Muscle of leg (tissue), 3 donors: ENCODE measurements at regions not wholly inside any gene's neighbourhood (a gene's known extent, or its start where the extent isn't known, plus 50 kb on each side); places are given as distances from the start of the nearest gene placed in this dataset.

ENCODE experiments used
- DNase-seq: peaks from one replicate; pipeline ENCODE4 v3.0.0; 2013
- H3K27ac ChIP-seq: one replicate; pipeline ENCODE4 v1.5.1; 2013; ENCODE audit warnings: mild to moderate bottlenecking, low read length, control low read depth
- H3K27me3 ChIP-seq: one replicate; pipeline ENCODE4 v1.6.1; 2013; ENCODE audit warnings: low read length; ENCODE audit not compliant: control insufficient read depth, insufficient read depth
- H3K36me3 ChIP-seq: one replicate; pipeline ENCODE4 v1.6.1; 2013; ENCODE audit warnings: low read length; ENCODE audit not compliant: control insufficient read depth, insufficient read depth
- H3K4me1 ChIP-seq: one replicate; pipeline ENCODE4 v1.6.1; 2013; ENCODE audit warnings: low read length; ENCODE audit not compliant: control insufficient read depth, insufficient read depth
- H3K4me3 ChIP-seq: one replicate; pipeline ENCODE4 v1.5.1; 2013; ENCODE audit warnings: low read length, control low read depth
- H3K9me3 ChIP-seq: replicated peaks from 2 replicates; pipeline ENCODE4 v1.6.1; 2013; ENCODE audit warnings: low read depth, low read length; ENCODE audit not compliant: control insufficient read depth
- WGBS: methylation state at CpG from one replicate; pipeline ENCODE4 v1.1.5; 2013; ENCODE audit warnings: missing lambda C conversion rate; ENCODE audit not compliant: insufficient coverage; 5-methylcytosine and 5-hydroxymethylcytosine counted together

DNA sequence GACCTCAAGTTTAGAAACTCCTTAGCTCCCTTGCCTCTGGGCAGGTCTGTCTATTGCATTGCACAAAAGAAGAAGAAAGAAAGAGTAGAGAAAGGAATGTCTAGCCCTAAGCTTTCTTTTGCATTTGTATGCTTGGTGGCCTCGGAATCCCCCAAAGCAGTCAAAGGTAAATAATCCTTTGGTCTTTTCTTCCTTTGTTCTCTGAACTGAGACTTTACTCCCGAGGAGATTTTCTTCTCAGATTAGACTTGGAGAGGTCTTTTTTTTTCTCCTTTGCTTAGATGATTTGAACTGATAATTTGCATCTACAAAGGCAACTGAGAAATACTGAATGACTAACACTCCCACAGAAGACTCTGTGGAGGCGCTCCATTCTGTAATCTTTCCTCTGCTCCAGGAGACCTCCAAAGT lies 93.2 kb downstream of the AKR1D1 start:
- DNase-seq, result no peak
- peaks cover 6% of the 10 kb centered on the region for H3K9me3 ChIP-seq
- no peaks in the 10 kb centered on the region for H3K36me3 ChIP-seq
- 80% methylated on average over 1 of the region's 3 CpGs for WGBS
- H3K4me3 ChIP-seq, result no peak overlapping the region
- H3K27ac ChIP-seq, result no peak overlapping the region
- H3K27me3 ChIP-seq, result no peaks in the 10 kb centered on the region
- no peaks in the 10 kb centered on the region for H3K4me1 ChIP-seq

DNA sequence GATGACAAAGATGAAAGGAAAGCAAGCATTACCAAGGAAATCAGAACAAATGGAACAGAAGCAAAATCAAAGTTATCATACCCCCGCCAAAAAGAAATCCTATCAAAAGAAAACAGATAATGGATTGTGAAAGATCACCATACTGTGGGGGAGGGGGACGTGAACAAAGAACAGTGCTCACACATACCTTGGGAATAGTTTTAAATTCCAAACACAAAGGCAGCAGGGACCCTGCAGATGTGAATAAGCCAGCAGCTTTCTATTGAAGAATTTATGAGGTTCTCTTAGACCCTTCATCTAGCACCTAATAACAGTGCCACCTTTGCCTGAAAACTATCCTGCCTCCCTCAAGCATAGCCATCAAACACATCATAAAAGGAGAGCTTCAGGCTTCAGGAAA lies 94.0 kb downstream of the AKR1D1 start:
- no peak for DNase-seq
- Histone ChIP-seq H3K4me1 (no peaks in the 10 kb centered on the region), H3K4me3 (no peak overlapping the region), H3K27ac (no peak overlapping the region), H3K9me3 (no peaks in the 10 kb centered on the region), H3K27me3 (no peaks in the 10 kb centered on the region), H3K36me3 (no peaks in the 10 kb centered on the region)
- WGBS, result no CpG with 5 or more reads among the region's 2 CpGs

DNA sequence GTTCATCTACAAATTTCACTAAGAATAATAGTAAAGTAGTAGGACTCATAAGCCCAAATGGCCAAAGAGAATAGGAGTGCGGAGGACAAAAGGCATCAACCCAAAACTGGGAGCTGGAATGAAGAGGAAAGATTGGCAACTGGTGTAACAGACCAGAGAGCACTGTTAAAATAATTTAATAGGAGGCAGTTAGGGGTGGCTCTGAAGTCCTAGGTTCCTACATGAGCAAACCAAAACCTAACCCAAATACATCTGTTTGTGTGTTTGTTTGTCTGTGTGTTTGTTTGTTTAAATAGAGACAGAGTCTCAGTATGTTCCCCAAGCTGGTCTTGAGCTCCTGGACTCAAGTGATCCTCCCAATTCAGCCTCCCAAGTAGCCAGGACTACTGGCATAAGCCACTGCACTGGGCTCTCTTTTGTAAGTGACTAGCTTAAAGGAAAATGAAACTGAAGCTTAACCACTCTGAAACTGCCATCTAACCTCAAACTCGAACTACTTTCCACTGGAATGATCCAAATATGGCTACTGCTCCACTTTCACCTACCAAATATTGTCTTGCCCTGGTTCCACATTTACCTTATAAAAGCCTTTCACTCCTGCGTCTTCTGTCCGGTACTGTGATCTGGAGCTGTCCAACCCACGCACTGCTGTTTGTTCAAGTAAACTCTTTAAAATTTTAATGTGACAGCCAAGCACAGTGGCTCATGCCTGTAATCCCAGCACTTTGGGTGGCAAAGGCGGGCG lies 94.9 kb downstream of the AKR1D1 start:
- Histone ChIP-seq H3K27me3 (no peaks in the 10 kb centered on the region), H3K4me1 (no peaks in the 10 kb centered on the region), H3K27ac (no peak overlapping the region), H3K4me3 (no peak overlapping the region), H3K9me3 (no peaks in the 10 kb centered on the region), H3K36me3 (no peaks in the 10 kb centered on the region)
- WGBS, result 60% methylated on average over 6 of the region's 7 CpGs
- DNase-seq, result no peak

DNA sequence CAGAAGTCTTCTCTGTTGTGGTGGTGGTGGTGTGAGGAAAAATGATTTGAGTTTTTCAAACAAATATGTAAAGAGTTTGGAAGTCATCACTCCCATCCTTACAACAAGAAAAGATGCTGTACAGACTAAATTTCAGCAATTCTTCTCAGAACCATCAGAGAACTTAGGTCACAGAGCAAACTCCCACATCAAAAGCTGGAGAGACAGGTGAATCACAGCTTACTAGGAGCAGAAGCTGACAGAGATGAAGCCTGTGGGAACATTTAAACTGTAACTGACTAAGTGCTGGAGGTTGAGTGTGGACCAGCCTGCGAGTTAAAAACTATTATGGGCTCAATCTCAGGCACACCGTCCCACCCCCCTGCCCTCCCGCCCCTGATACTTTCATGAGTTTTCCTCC lies 97.3 kb downstream of the AKR1D1 start:
- WGBS, result no CpG with 5 or more reads among the region's 3 CpGs
- DNase-seq, result no peak

DNA sequence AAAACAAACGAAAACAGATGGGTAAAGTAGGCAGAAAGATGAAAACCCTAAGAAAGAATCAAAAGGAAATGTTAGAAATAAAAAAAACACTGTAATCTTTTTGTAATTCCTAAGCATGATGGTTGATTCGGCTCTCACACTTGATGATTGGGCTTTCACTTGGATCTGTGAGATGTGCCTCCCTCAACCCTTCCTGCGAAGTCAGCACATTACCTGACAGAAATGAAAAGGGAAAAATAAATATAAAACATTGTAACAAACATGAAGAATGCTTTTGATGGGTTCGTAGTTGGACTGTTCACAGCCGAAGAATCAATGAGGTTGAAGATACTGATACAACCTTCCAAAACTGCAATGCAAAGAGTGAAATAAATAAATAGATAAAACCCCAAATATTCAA lies 99.8 kb downstream of the AKR1D1 start:
- no peaks in the 10 kb centered on the region for H3K4me1 ChIP-seq
- no peaks in the 10 kb centered on the region for H3K27me3 ChIP-seq
- no peaks in the 10 kb centered on the region for H3K36me3 ChIP-seq
- no peak overlapping the region for H3K4me3 ChIP-seq
- H3K9me3 ChIP-seq, result no peaks in the 10 kb centered on the region
- DNase-seq, result no peak
- no peak overlapping the region for H3K27ac ChIP-seq
- WGBS, result no CpG with 5 or more reads among the region's 5 CpGs

More for the DNA sequence above, 97.3 kb downstream of the AKR1D1 start:
- Histone ChIP-seq H3K27me3 (no peaks in the 10 kb centered on the region), H3K36me3 (no peaks in the 10 kb centered on the region), H3K4me1 (no peaks in the 10 kb centered on the region), H3K9me3 (no peaks in the 10 kb centered on the region), H3K4me3 (no peak overlapping the region), H3K27ac (no peak overlapping the region)

DNA sequence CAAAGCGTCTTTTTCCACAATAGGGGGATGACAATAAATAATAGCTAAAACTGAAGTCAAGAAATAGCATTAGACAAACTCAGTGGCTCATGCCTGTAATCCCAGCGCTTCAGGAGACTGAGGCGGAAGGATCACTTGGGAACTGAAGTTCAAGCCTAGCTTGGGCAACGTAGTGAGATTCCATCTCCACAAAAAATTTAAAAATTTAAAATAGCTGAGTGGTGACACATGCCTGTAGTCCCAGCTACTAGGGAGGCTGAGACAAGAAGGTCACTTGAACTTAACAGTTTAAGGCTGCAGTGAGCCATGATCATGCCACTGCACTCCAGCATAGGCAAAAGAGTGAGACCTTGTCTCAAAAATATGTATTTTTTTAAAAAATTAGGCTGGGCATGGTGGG lies 107.9 kb downstream of the AKR1D1 start:
- no peaks in the 10 kb centered on the region for H3K4me1 ChIP-seq
- H3K27me3 ChIP-seq, result no peaks in the 10 kb centered on the region
- H3K9me3 ChIP-seq, result peaks cover 7% of the 10 kb centered on the region
- no peak overlapping the region for H3K4me3 ChIP-seq
- WGBS, result 100% methylated on average over 1 of the region's 4 CpGs
- no peak for DNase-seq
- no peak overlapping the region for H3K27ac ChIP-seq
- no peaks in the 10 kb centered on the region for H3K36me3 ChIP-seq

DNA sequence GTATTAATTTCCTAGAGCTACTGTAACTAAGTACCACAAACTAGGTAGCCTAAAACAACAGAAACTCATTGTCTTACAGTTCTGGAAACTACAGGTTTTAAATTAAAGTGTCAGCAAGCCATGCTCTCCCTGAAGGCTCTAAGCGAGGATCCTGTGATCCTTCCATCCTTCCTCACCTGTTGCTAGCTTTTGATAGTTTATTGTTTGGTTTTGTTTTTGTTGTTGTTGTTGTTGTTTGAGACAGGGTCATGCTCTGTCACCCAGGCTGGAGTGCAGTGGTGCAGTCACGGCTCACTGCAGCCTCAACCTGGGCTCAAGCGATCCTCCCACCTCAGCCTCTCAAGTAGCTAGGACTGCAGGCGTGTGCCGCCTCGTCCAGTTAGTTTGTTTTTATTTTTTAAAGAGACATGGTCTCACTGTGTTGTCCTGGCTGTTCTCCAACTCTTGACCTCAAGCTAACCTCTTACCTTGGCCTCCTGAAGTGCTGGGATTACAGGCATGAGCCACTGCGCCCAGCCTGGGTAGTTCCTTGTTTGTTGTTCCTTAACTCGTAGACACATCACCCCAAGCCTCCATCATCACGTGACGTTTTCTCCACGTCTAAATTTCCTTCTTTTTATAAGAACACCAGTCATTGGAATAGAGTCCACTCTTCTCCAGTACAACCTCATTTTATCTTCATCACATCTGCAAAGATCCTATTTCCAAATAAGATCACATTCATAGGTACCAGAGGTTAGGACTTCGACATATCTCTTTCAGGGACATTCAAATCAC lies 109.1 kb downstream of the AKR1D1 start:
- no peaks in the 10 kb centered on the region for H3K36me3 ChIP-seq
- no peaks in the 10 kb centered on the region for H3K27me3 ChIP-seq
- no peak overlapping the region for H3K27ac ChIP-seq
- 86% methylated on average over 7 of the region's 12 CpGs for WGBS
- no peaks in the 10 kb centered on the region for H3K4me1 ChIP-seq
- H3K4me3 ChIP-seq, result no peak overlapping the region
- DNase-seq, result no peak
- peaks cover 7% of the 10 kb centered on the region for H3K9me3 ChIP-seq

DNA sequence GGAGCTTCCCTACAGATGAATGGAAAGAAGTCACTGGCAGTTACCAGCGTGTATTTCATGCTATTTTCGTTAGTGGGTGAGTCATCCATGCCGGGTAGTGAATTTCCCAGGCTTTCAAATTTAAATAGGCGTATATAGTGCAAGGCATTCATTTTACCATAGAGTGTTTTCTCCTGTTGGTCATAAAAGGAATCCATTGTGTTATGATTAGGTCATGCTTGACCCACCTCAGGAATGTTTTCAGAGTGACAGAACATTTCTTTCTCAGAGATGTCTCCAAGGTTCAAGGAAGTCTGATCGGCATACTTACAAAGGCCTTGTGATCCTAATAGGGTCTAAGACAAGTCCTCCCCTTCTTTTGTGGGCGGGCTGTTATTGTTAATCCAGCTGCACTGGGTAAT lies 110.7 kb downstream of the AKR1D1 start:
- Histone ChIP-seq H3K27ac (no peak overlapping the region), H3K4me1 (no peaks in the 10 kb centered on the region), H3K9me3 (peaks cover 7% of the 10 kb centered on the region), H3K27me3 (no peaks in the 10 kb centered on the region), H3K36me3 (no peaks in the 10 kb centered on the region), H3K4me3 (no peak overlapping the region)
- peak; percentile 78 for DNase-seq
- 37% methylated on average over 2 of the region's 6 CpGs for WGBS

DNA sequence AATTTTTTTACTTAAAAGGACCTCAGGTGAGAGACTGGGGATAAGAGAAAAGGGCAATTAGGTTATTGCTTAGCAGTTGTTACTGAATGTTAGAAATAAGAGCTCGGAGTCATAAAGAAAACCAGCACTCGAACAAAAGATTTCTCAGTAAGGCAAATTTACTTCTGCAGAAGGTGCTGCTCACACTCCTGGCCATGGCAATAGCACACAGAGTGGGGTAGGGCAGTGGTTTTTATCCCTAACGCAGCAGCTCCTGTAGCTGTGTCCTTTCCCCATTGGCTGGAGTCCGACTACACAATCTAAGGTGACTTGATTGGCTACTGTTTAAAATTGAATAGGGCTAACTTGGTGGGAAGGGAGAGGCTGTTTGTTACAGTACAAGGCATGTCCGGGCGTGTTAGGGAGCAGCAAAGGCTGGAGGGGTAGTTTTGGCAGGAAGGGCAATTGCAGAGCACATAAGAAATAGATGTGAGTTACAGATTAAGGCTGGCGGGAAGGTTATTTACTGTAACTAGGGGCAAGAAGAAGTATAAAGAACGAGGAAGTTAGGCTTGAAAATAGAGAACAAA lies 112.1 kb downstream of the AKR1D1 start:
- Histone ChIP-seq H3K4me3 (no peak overlapping the region), H3K27me3 (no peaks in the 10 kb centered on the region), H3K4me1 (no peaks in the 10 kb centered on the region), H3K9me3 (peaks cover 7% of the 10 kb centered on the region), H3K27ac (no peak overlapping the region), H3K36me3 (no peaks in the 10 kb centered on the region)
- no peak for DNase-seq
- WGBS, result 90% methylated on average over 7 of the region's 8 CpGs

DNA sequence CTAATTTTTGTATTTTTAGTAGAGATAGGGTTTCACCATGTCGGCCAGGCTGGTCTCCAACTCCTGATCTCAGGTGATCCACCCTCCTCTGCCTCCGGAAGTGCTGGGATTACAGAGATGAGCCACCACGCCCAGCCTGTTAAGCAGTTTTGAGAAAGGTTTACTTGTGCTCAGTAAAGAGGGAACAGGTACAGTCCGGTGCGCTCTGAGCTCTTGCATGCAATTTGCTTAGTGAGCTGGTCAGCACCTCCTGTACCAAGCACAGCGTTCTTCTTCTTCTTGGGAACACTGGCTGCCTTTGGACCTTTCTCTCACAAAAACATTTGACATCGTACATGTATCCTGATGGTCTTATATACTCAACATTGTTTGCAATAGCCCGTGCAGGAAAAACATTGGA lies 118.3 kb downstream of the AKR1D1 start:
- WGBS, result 81% methylated on average over 4 of the region's 8 CpGs
- Histone ChIP-seq H3K4me3 (no peak overlapping the region), H3K4me1 (no peaks in the 10 kb centered on the region), H3K36me3 (no peaks in the 10 kb centered on the region), H3K27ac (no peak overlapping the region), H3K9me3 (no peaks in the 10 kb centered on the region), H3K27me3 (no peaks in the 10 kb centered on the region)
- DNase-seq, result no peak
